HepG2 (cell line): ENCODE measurements at regions not wholly inside any gene's neighbourhood (a gene's known extent, or its start where the extent isn't known, plus 50 kb on each side); places are given as distances from the start of the nearest gene placed in this dataset.
"Not testable (repeated sequence)": the region's sequence is repeated elsewhere in the genome, so short reads cannot be mapped to it uniquely, and the experiment has no call there.

ENCODE experiments used
- ATAC-seq: fragments of 200-7000 bp; cut with Tn5 transposase; 3 replicates; pipeline ENCODE4 v1.9.1; 2020; ENCODE audit warnings: mild to moderate bottlenecking, moderate library complexity
- BruUV-seq: library from RNA; stranded (reverse); fragments of 400-500 nt; replicated peaks from 2 replicates; lab custom pipeline; 2021; lab: Mats Ljungman, UMichigan
- CTCF ChIA-PET: fragments of 300-600 bp; formaldehyde crosslinking; extraction: SDS; loops from one replicate; lab custom pipeline; 2021; ENCODE audit warnings: low total read pairs, inconsistent platforms, low intra/inter-chr PET ratio; lab: Yijun Ruan, JAX
- POLR2A ChIA-PET: fragments of 350-600 bp; sonication (Branson Sonifier 250); formaldehyde crosslinking; loops from one replicate; lab custom pipeline; 2020; ENCODE audit warnings: antibody characterized with exemption, inconsistent platforms; lab: Yijun Ruan, JAX
- DNase-seq: peaks from one replicate; pipeline ENCODE4 v3.0.0-alpha.2; 2015; ENCODE audit warnings: low spot score
- FAIRE-seq: peaks from 3 replicates; lab custom pipeline; 2011; peaks lifted over from hg19 to GRCh38; lab: Jason Lieb, UNC
- H2AFZ ChIP-seq: one replicate; pipeline ENCODE4 v1.6.1; 2011; ENCODE audit warnings: low read length, inconsistent platforms
- H3K27ac ChIP-seq: fragments of 300-600 bp; 3 replicates; pipeline ENCODE4 v1.8.0; 2011; ENCODE audit warnings: mixed run types, mild to moderate bottlenecking, mixed read lengths, low read length, inconsistent platforms; ENCODE audit not compliant: insufficient read depth; ENCODE audit errors: extremely low read length
- H3K27me3 ChIP-seq, 2 experiments: fragments of 200-600 bp in 1 of 2; 2 replicates in 1 of 2; 3 replicates in 1 of 2; pipeline versions ENCODE4 v1.6.0 to v1.8.0; 2011; ENCODE audit warnings: low read length in 2 of 2, mild to moderate bottlenecking in 2 of 2, moderate library complexity in 2 of 2, inconsistent platforms in 1 of 2; ENCODE audit not compliant: insufficient read depth in 2 of 2, control insufficient read depth in 1 of 2
- H3K36me3 ChIP-seq, 2 experiments: fragments of 200-600 bp in 1 of 2; replicated peaks in 1 of 2; 2 replicates in 1 of 2; 3 replicates in 1 of 2; pipeline versions ENCODE4 v1.5.1 to v1.8.0; 2011; ENCODE audit warnings: low read length in 2 of 2, inconsistent platforms in 1 of 2; ENCODE audit not compliant: insufficient read depth in 2 of 2, control insufficient read depth in 1 of 2
- H3K4me1 ChIP-seq: 2 replicates; pipeline ENCODE4 v1.5.1; 2012; ENCODE audit warnings: low read length, inconsistent platforms; ENCODE audit not compliant: insufficient read depth
- H3K4me2 ChIP-seq: 2 replicates; pipeline ENCODE4 v1.6.0; 2011; ENCODE audit warnings: low read depth, low read length, inconsistent platforms
- H3K4me3 ChIP-seq, 3 experiments: fragments of 200-600 bp in 1 of 3; sonication (generic), shearing (Covaris generic) in 1 of 3; replicated peaks in 1 of 3; 2 replicates each; pipeline ENCODE4 v1.5.1; 2011 to 2016; ENCODE audit warnings: low read length in 3 of 3, inconsistent platforms in 2 of 3, low read depth in 2 of 3, mild to moderate bottlenecking in 2 of 3, control low read depth in 1 of 3, mixed read lengths in 1 of 3; ENCODE audit not compliant: insufficient read depth in 1 of 3
- H3K79me2 ChIP-seq: one replicate; pipeline ENCODE4 v1.6.1; 2011; ENCODE audit warnings: low read length, inconsistent platforms; ENCODE audit not compliant: insufficient read depth
- H3K9ac ChIP-seq: 2 replicates; pipeline ENCODE4 v1.6.0; 2011; ENCODE audit warnings: mild to moderate bottlenecking, low read depth, low read length, inconsistent platforms; ENCODE audit not compliant: insufficient read depth
- H3K9me3 ChIP-seq: 2 replicates; pipeline ENCODE4 v1.5.1; 2012; ENCODE audit warnings: mild to moderate bottlenecking, low read length
- H4K20me1 ChIP-seq: 2 replicates; pipeline ENCODE4 v1.6.0; 2011; ENCODE audit warnings: inconsistent platforms, mild to moderate bottlenecking, low read length, moderate library complexity; ENCODE audit not compliant: insufficient read depth
- ARID3A ChIP-seq: IDR thresholded peaks from 2 replicates; pipeline ENCODE4 v1.6.1; 2012; ENCODE audit warnings: low read depth, low read length, improper control_type of control experiment
- DPF2 ChIP-seq: sonication (generic); formaldehyde crosslinking; IDR thresholded peaks from 2 replicates; pipeline ENCODE4 v1.4.0; 2020; ENCODE audit warnings: mild to moderate bottlenecking, low read depth, missing genetic modification reagents, borderline replicate concordance
- EP300 ChIP-seq, 3 experiments: sonication (generic) in 1 of 3; formaldehyde crosslinking in 1 of 3; IDR thresholded peaks; 2 replicates each; pipeline versions ENCODE4 v1.5.1 to v1.6.1; 2011 to 2020; ENCODE audit warnings: low read depth in 2 of 3, low read length in 2 of 3, borderline replicate concordance in 1 of 3, improper control_type of control experiment in 1 of 3, mild to moderate bottlenecking in 1 of 3, missing genetic modification reagents in 1 of 3, moderate library complexity in 1 of 3
- FOXA1 ChIP-seq, 2 experiments: fragments of 450-650 bp in 1 of 2; sonication (generic) in 1 of 2; formaldehyde crosslinking in 1 of 2; IDR thresholded peaks; 2 replicates each; pipeline versions ENCODE4 v1.4.0 to v1.6.1; 2016 to 2020; ENCODE audit warnings: missing genetic modification reagents in 1 of 2
- KLF6 ChIP-seq: IDR thresholded peaks from 2 replicates; pipeline ENCODE4 v1.8.0; 2016; ENCODE audit warnings: missing biosample characterization, missing genetic modification reagents
- NCOA2 ChIP-seq: sonication (generic); formaldehyde crosslinking; IDR thresholded peaks from 2 replicates; pipeline ENCODE4 v1.8.0; 2022; ENCODE audit warnings: inconsistent platforms
- RBFOX2 ChIP-seq: fragments of 200-400 bp; formaldehyde crosslinking; IDR thresholded peaks from 2 replicates; pipeline ENCODE4 v1.6.1; 2017; ENCODE audit warnings: low read depth, mild to moderate bottlenecking, low read length
- RFXAP ChIP-seq: sonication (generic); formaldehyde crosslinking; IDR thresholded peaks from 2 replicates; pipeline ENCODE4 v1.4.0; 2020; ENCODE audit warnings: missing genetic modification reagents, borderline replicate concordance
- RXRB ChIP-seq: IDR thresholded peaks from 2 replicates; pipeline ENCODE4 v1.6.1; 2016; ENCODE audit warnings: borderline replicate concordance, missing genetic modification reagents, missing compliant biosample characterization
- SP2 ChIP-seq: sonication (generic); formaldehyde crosslinking; IDR thresholded peaks from 2 replicates; pipeline ENCODE4 v1.5.1; 2020; ENCODE audit warnings: mild to moderate bottlenecking, missing genetic modification reagents
- TCF7 ChIP-seq: sonication (generic); IDR thresholded peaks from 2 replicates; pipeline ENCODE4 v1.6.1; 2016; ENCODE audit warnings: antibody characterized with exemption, low read depth
- ZNF138 ChIP-seq: sonication (generic); formaldehyde crosslinking; IDR thresholded peaks from 2 replicates; pipeline ENCODE4 v1.5.0; 2020; ENCODE audit warnings: mild to moderate bottlenecking, low read depth, missing genetic modification reagents
- ZNF160 ChIP-seq: sonication (generic); formaldehyde crosslinking; IDR thresholded peaks from 2 replicates; pipeline ENCODE4 v1.8.0; 2022; ENCODE audit warnings: mild to moderate bottlenecking, inconsistent platforms, missing genetic modification reagents
- ZNF552 ChIP-seq: sonication (generic); formaldehyde crosslinking; IDR thresholded peaks from 2 replicates; pipeline ENCODE4 v1.9.0; 2022; ENCODE audit warnings: missing genetic modification reagents, mild to moderate bottlenecking, borderline replicate concordance
- WGBS: methylation state at CpG from one replicate; pipeline ENCODE4 v1.1.6; 2017; ENCODE audit warnings: low lambda C conversion rate; 5-methylcytosine and 5-hydroxymethylcytosine counted together
- in situ Hi-C: cut with HindIII; loops from 2 replicates; pipeline ENCODE4 v1.10.0; 2017; ENCODE audit warnings: low pct_unique_long_range_greater_than_20kb; ENCODE audit not compliant: extremely low pct_ligation_motif_present
- intact Hi-C: fragments of 100-400 bp; cut with micrococcal nuclease; formaldehyde crosslinking; loops from one replicate; pipeline ENCODE4 v1.10.0; 2022; ENCODE audit not compliant: unreplicated experiment
- TF ChIP-seq, protein P1 (sequence below): sonication (generic); formaldehyde crosslinking; IDR thresholded peaks from 2 replicates; pipeline ENCODE4 v1.4.0; 2020; ENCODE audit warnings: missing genetic modification reagents, borderline replicate concordance

- intact Hi-C loops; H3K27me3 ChIP-seq; in situ Hi-C loops; ATAC-seq; POLR2A ChIA-PET; DNase-seq; H3K4me1 ChIP-seq; FAIRE-seq; H4K20me1 ChIP-seq; BruUV-seq; H3K36me3 ChIP-seq; H3K27ac ChIP-seq; H3K9me3 ChIP-seq; H3K9ac ChIP-seq; H3K4me3 ChIP-seq; CTCF ChIA-PET; H3K79me2 ChIP-seq; H2AFZ ChIP-seq; H3K4me2 ChIP-seq; TF ChIP-seq FOXA1 (IDR thresholded peaks at IDR 0.05): not testable (repeated sequence)
- 58% methylated on average over 10 of the region's 15 CpGs for WGBS
- TF ChIP-seq, protein P1, sequence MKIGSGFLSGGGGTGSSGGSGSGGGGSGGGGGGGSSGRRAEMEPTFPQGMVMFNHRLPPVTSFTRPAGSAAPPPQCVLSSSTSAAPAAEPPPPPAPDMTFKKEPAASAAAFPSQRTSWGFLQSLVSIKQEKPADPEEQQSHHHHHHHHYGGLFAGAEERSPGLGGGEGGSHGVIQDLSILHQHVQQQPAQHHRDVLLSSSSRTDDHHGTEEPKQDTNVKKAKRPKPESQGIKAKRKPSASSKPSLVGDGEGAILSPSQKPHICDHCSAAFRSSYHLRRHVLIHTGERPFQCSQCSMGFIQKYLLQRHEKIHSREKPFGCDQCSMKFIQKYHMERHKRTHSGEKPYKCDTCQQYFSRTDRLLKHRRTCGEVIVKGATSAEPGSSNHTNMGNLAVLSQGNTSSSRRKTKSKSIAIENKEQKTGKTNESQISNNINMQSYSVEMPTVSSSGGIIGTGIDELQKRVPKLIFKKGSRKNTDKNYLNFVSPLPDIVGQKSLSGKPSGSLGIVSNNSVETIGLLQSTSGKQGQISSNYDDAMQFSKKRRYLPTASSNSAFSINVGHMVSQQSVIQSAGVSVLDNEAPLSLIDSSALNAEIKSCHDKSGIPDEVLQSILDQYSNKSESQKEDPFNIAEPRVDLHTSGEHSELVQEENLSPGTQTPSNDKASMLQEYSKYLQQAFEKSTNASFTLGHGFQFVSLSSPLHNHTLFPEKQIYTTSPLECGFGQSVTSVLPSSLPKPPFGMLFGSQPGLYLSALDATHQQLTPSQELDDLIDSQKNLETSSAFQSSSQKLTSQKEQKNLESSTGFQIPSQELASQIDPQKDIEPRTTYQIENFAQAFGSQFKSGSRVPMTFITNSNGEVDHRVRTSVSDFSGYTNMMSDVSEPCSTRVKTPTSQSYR, result peak; percentile 22; the same call in 1 of the 2 replicates
- peak; percentile 41; the same call in 1 of the 2 replicates for TF ChIP-seq FOXA1 (CRISPR knock-in tag; IDR thresholded peaks at IDR 0.05)
Observed at GRCh38 chr4:173608632-173609031, 78.6 kb upstream of the HAND2 start.

- Histone ChIP-seq H3K4me3 (no peak overlapping the region), H3K79me2 (no peaks in the 10 kb centered on the region), H3K27me3 (no peaks in the 10 kb centered on the region), H3K9me3 (no peaks in the 10 kb centered on the region), H3K4me2 (no peak overlapping the region), H4K20me1 (no peaks in the 10 kb centered on the region), H2AFZ (no peak overlapping the region), H3K36me3 (no peaks in the 10 kb centered on the region), H3K9ac (no peak overlapping the region), H3K27ac (no peak overlapping the region), H3K4me1 (no peaks in the 10 kb centered on the region)
- in situ Hi-C loops (no loop called here), intact Hi-C loops (no loop called here)
- DNase-seq (no peak), ATAC-seq (no peak), FAIRE-seq (no peak)
- no TSS peak for BruUV-seq
- ChIA-PET CTCF (no interaction called here), POLR2A (no interaction called here)
- 11% methylated on average over 3 of the region's 3 CpGs for WGBS
- TF ChIP-seq ZNF160 (CRISPR knock-in tag), result no peak
- TF ChIP-seq SP2, result no peak
- TF ChIP-seq TCF7, result no peak
- TF ChIP-seq RFXAP, result no peak
- TF ChIP-seq RBFOX2, result no peak
- no peak for TF ChIP-seq NCOA2
- no peak for TF ChIP-seq RXRB
- no peak for TF ChIP-seq ZNF138 (CRISPR knock-in tag)
- TF ChIP-seq KLF6 (CRISPR knock-in tag), result no peak
- TF ChIP-seq ARID3A, result no peak
- no peak for TF ChIP-seq ZNF552 (CRISPR knock-in tag)
- no peak for TF ChIP-seq EP300 (IDR thresholded peaks at IDR 0.05; ENCODE audit: low read depth in 2 of 2, low read length in 2 of 2)
- no peak for TF ChIP-seq EP300 (CRISPR knock-in tag; IDR thresholded peaks at IDR 0.05; ENCODE audit: borderline replicate concordance)
- no peak for TF ChIP-seq DPF2 (CRISPR knock-in tag)
Observed at GRCh38 chr4:173591760-173592159, 61.7 kb upstream of the HAND2 start.
